GM21367 (cell line): ENCODE measurements at regions not wholly inside any gene's neighbourhood (a gene's known extent, or its start where the extent isn't known, plus 50 kb on each side); places are given as distances from the start of the nearest gene placed in this dataset.
"Not testable (repeated sequence)": the region's sequence is repeated elsewhere in the genome, so short reads cannot be mapped to it uniquely, and the experiment has no call there.

Source experiments
- ATAC-seq: cut with Tn5 transposase; IDR thresholded peaks from one replicate; pipeline ENCODE4 v1.9.1; 2021; ENCODE audit not compliant: unreplicated experiment

DNA sequence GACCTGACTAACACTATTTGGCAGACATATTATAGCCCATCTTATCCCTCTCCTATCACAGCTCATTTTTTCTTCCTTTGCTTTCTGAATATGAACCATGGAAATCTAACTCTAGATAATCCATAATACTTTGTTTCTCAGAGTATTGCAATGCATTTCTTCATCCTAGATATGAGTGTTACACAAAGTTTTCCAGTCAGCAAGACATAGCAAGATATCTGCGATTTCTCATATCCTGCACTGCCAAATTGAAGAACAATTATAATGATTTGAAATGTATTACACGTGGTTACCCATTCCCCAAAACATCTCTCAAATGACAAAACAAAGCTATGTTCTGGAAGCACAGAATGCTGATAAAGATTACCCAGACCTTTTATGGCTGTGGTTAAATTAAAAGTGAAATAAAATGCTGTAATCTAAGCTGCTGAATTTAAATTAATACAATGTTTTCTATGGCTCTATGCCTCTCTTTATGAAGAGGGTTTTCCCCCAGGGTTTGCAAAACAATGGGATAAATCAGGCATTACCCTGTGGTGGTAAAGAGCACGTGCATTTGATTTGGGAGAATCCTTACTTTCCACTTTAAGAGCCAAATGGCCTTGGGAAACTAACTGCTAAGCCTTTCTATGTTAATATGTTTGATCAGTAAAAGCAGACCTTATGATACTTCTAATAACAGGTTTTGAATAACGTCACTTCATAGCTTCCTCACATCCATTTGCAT lies 1291.0 kb upstream of the CNTN5 start:
- no peak for ATAC-seq

DNA sequence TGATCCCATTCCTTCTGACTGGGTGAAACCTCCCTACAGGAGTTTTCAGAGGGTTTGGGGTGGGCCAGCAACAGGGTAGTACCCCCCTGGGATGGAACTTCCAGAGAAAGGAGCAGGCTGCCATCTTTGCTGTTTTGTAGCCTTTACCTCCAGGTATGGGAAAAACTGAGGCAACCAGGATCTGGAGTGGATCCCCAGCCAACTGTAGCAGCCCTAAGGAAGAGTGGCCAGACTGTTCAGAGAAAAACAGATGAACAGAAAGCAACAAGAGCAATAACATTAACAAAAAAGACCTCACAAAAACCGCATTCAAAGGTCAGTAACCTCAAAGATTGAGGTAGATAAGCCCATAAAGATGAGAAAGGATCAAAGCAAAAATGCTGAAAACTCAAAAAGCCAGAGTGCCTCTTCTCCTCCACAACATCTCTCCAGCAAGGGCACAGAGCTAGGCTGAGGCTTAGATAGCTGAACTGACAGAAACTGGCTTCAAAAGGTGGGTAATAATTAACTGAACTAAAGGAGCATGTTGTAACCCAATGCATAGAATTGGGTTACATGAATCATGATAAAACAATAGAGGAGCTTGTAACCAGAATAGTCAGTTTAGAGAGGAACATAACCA lies 1288.6 kb upstream of the CNTN5 start:
- no peak for ATAC-seq

GRCh38 chr11:97738751-97739150 lies 1282.0 kb upstream of the CNTN5 start:
- ATAC-seq, result no peak

DNA sequence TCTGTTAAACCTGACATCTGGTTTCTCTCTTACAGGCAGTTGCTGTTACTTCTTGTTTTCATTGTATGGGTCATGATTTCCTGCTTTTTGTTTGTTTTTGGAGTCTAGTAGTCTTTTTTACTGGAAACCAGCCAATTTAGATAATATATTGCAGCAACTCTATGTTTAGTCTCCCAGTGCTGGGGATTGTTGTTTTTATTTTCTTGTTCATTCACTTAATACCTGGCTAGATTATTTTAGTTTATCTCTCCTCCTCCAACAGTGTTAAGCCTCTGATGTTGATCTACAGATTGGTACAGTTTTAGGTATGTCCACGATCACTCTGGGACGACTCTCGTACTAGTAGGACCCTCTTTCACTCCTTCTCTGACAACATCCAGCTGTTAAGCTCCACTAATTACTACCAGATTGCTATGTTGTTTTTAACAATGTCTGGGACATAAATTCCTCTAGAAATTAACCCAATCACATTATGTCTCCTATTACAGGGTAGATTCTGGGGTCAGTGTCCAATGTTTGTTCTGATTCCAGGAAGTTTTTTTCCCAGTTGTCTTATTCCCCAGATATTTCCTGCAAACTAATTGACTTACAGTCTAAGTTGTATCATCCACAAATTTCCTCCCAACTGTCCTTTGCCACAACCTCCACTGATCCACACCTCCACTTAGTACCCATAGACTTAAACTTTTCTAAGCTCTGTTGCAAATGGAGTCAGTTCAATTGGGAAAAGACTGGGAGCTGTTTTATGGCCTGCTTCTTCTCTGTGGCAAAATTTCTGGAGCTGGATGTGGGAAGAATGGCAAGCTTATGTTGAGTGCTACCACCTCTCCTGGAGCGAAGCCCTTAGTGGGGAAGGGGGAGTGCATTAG lies 1280.6 kb upstream of the CNTN5 start:
- no peak for ATAC-seq

DNA sequence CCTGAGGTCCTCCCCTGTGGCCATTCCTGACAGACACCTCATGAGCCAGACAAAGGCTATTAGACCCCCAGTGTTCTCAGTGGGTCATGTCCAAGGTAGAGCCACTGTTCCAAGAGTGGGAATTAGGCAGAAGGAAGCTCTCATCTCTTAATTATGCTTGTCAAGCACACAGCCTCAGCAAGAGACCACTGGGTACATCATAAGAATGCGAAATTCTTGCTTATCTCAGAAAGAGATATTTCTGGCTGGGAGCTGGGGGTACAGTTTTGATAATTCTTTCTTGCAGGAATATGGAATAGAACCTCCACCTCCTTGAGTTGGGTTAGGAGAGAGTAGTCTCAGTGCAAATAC lies 1280.0 kb upstream of the CNTN5 start:
- no peak for ATAC-seq

DNA sequence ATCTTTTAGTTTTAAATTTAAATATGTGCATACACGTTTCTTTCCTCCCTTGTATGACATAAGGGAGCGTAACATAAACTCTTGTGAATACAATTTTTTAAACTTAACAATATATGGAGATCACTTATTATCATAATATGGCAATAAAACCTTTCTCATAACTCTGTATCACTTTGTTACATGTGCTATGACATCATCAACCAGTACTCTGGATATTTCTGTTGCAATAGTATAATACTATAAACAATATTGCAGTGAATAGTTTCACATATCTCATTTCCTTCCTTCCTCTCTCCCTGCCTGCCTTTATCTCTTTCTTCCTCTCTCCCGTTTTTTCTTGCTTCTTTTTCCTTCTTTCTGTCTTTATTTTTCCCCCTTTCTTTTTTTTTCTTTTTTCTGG lies 1278.0 kb upstream of the CNTN5 start:
- no peak for ATAC-seq

GRCh38 chr11:97743205-97743742 lies 1277.5 kb upstream of the CNTN5 start:
- ATAC-seq, result no peak

- no peak for ATAC-seq
Observed at GRCh38 chr11:97745515-97746050, 1275.2 kb upstream of the CNTN5 start.

- no peak for ATAC-seq
Observed at GRCh38 chr11:97746818-97747217, 1273.9 kb upstream of the CNTN5 start.

GRCh38 chr11:97751405-97751804 lies 1269.3 kb upstream of the CNTN5 start:
- no peak for ATAC-seq

DNA sequence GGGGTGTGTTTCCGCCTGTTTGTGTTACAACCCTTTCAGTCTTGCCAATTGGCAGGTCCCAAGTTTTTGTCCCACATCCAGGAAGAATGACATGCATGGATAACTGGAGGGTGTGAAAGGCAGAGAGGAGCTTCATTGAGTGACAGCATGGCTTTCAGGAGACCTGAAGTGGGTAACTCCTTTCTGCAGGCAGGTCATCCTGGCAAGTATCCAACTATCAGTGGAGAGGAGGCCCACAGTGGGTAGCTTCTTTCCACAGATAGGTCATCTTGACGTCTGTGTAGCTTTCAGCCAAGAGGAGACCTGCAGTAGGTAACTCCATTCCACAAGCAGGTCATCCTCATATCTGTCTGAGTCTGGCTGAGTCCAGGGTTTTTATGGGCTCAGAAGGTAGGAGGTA lies 1268.8 kb upstream of the CNTN5 start:
- no peak for ATAC-seq

GRCh38 chr11:97754976-97755375 lies 1265.8 kb upstream of the CNTN5 start:
- no peak for ATAC-seq

DNA sequence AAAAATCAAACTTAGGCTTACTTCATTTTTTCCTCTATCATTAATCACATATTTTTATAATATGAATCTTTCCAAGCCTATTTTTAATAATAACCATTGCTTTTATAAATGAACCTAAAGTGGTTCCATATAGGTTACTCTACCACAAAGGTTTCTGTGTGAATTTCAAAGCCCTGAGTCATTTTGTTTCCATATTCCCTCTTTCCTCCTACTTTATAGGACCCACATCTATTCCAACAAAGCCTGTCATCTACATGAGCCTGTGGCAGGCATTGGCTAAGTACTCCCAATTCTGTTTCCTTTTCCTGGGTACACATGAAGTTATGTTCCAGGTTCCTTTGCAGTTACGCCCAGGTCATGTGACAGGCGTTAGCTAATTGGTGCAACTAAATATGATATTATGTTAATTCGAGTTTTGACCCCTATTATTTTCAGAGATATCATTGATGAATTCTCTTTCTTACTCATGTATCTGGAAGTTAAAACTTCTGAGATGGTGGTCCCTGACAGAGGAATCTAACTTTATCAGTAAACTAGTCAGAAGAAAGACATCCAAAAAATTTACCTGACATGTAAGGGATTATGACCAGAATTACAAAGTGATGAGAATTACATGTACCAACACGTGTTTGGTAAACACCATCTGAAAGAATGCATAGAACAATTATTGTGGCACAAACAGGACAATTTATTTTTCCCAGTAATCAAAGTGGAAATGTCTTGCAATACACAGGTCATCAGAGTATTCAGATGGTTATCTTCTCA lies 1264.0 kb upstream of the CNTN5 start:
- ATAC-seq, result no peak

GRCh38 chr11:97761175-97761574 lies 1259.6 kb upstream of the CNTN5 start:
- ATAC-seq, result no peak

DNA sequence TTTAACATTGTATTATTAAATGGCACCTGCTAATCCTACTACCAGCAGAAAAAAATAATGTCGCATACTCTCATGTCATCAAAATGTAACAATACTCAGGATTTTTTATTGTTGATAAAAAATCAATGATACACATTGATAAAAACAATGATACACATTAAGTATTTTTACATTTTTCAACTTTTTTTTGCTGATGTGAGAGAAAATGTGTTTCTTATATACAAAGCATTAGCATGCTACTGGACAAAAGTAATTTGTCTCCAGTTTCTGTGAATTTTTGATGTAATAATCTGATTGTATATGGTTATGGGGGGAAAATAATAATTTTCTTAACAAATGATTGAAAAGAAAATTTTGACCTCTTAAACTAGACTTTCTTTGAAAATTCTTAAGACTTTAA lies 1256.6 kb upstream of the CNTN5 start:
- no peak for ATAC-seq

DNA sequence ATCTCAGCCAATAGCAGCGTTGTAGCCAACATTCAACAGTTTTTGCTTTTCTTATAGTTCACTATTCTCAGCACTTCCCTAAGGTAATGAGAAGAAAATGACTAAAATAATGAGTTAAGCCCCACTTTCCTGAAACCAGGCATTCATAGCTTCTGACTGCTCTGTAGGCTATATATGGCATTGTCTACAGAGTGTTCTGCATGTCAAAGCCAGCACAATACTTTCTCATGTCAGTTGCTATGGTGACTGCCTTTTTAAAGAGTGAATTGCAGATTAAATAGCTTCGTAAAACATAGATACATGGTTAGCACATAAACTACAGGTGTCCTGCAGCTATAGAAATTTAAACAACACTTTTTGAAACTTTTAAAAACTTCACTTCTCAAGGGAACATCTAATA lies 1256.1 kb upstream of the CNTN5 start:
- ATAC-seq, result no peak

DNA sequence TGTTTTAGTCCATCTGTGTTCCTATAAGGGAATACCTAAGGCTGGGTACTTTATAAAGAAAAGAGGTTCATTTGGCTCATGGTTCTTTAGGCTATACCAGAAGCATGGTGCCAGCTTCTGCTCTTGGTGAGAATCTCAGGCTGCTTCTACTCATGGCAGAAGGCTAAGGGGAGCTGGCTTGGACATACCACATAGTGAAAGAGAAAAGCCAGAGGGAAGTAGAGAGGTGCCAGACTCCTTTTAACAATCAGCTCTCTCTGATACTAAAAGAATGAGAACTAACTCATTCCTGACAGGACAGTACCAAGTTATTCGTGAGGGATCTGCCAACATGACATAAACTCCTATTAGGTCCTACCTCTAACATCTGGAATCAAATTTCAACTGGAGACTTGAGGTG lies 1250.2 kb upstream of the CNTN5 start:
- no peak for ATAC-seq

- no peak for ATAC-seq
Observed at GRCh38 chr11:97772705-97773104, 1248.0 kb upstream of the CNTN5 start.

- not testable (repeated sequence) for ATAC-seq
Observed at GRCh38 chr11:97784388-97784787, 1236.4 kb upstream of the CNTN5 start.

- ATAC-seq, result no peak
Observed at GRCh38 chr11:97786961-97787360, 1233.8 kb upstream of the CNTN5 start.

DNA sequence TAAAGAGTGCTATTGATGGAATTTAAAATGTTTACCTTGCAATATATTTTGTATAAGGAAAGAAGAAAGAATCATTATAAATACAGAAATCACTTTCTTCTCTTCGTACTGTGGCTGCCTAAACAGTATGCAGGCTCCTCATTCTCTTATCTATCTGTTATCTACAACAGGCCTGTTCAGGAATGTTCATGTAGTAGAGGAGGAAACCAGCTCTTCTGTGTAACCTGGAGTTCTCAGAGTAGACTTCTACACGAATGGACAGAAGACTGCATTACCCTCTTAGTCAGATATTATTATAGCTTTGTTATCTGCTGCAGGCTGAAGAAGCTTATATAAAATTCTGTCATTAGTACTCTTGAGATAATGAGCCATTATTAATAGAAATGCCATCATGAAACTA lies 1225.9 kb upstream of the CNTN5 start:
- ATAC-seq, result no peak
